Endothelial cell of umbilical vein (primary cell): ENCODE measurements at regions not wholly inside any gene's neighbourhood (a gene's known extent, or its start where the extent isn't known, plus 50 kb on each side); places are given as distances from the start of the nearest gene placed in this dataset.

ENCODE experiments used
- BruUV-seq: library from RNA; stranded (reverse); fragments of 400-500 nt; replicated peaks from 2 replicates; lab custom pipeline; 2021; lab: Mats Ljungman, UMichigan
- CTCF ChIA-PET: fragments of 300-600, 350-600 bp; sonication (Branson Sonifier 250); formaldehyde crosslinking; loops from one replicate; lab custom pipeline; 2021; ENCODE audit warnings: antibody characterized with exemption, inconsistent platforms; lab: Charles Lee
- POLR2A ChIA-PET: fragments of 300-600, 350-600 bp; sonication (Branson Sonifier 250); formaldehyde crosslinking; loops from one replicate; lab custom pipeline; 2021; ENCODE audit warnings: antibody characterized with exemption, inconsistent platforms; lab: Charles Lee
- DNase-seq: peaks from one replicate; pipeline ENCODE4 v3.0.0-alpha.2; 2011; ENCODE audit warnings: low read depth, low spot score
- FAIRE-seq: peaks from 2 replicates; lab custom pipeline; 2011; peaks lifted over from hg19 to GRCh38; lab: Jason Lieb, UNC
- H2AFZ ChIP-seq: 2 replicates; pipeline ENCODE4 v1.6.0; 2012; ENCODE audit warnings: low read depth, low read length, control low read depth, inconsistent platforms
- H3K27ac ChIP-seq: 2 replicates; pipeline ENCODE4 v1.5.1; 2011; ENCODE audit warnings: low read depth, mild to moderate bottlenecking, control low read depth, low read length, moderate library complexity; ENCODE audit not compliant: insufficient read depth
- H3K27me3 ChIP-seq, 2 experiments: 2 replicates each; pipeline versions ENCODE4 v1.6.0 to v1.6.1; 2011; ENCODE audit warnings: low read length in 2 of 2, mixed read lengths in 1 of 2; ENCODE audit not compliant: control insufficient read depth in 2 of 2, insufficient read depth in 2 of 2
- H3K36me3 ChIP-seq, 2 experiments: 2 replicates in 1 of 2; 3 replicates in 1 of 2; pipeline ENCODE4 v1.5.1; 2011; ENCODE audit warnings: low read length in 2 of 2, mild to moderate bottlenecking in 1 of 2, moderate library complexity in 1 of 2; ENCODE audit not compliant: control insufficient read depth in 2 of 2, insufficient read depth in 2 of 2; ENCODE audit errors: extremely low read depth in 1 of 2
- H3K4me1 ChIP-seq: 3 replicates; pipeline ENCODE4 v1.5.1; 2011; ENCODE audit warnings: mild to moderate bottlenecking, low read length; ENCODE audit not compliant: control insufficient read depth, insufficient read depth; ENCODE audit errors: extremely low read depth
- H3K4me2 ChIP-seq: 2 replicates; pipeline ENCODE4 v1.6.1; 2011; ENCODE audit warnings: low read length, control low read depth, mixed read lengths; ENCODE audit not compliant: insufficient read depth
- H3K4me3 ChIP-seq, 3 experiments: fragments of 200-600 bp in 1 of 3; sonication (generic), shearing (Covaris generic) in 1 of 3; replicated peaks in 1 of 3; 2 replicates each; pipeline ENCODE4 v1.5.1; 2011 to 2016; ENCODE audit warnings: control low read depth in 3 of 3, low read length in 3 of 3, mild to moderate bottlenecking in 2 of 3, inconsistent platforms in 1 of 3, low read depth in 1 of 3, moderate library complexity in 1 of 3; ENCODE audit not compliant: insufficient read depth in 1 of 3
- H3K79me2 ChIP-seq: 2 replicates; pipeline ENCODE4 v1.6.0; 2012; ENCODE audit warnings: low read length, inconsistent platforms; ENCODE audit not compliant: control insufficient read depth, insufficient read depth
- H3K9ac ChIP-seq: replicated peaks from 2 replicates; pipeline ENCODE3; 2011; ENCODE audit warnings: low read length, control low read depth; ENCODE audit not compliant: insufficient read depth; ENCODE audit errors: extremely low read depth
- H3K9me1 ChIP-seq: replicated peaks from 3 replicates; pipeline ENCODE4 v1.6.0; 2011; ENCODE audit warnings: mild to moderate bottlenecking, low read length; ENCODE audit not compliant: control insufficient read depth, insufficient read depth; ENCODE audit errors: extremely low read depth
- H3K9me3 ChIP-seq: replicated peaks from 2 replicates; pipeline ENCODE4 v1.5.1; 2012; ENCODE audit warnings: low read length, inconsistent platforms; ENCODE audit not compliant: control insufficient read depth, insufficient read depth
- H4K20me1 ChIP-seq: replicated peaks from 2 replicates; pipeline ENCODE3; 2011; ENCODE audit warnings: mild to moderate bottlenecking, low read length; ENCODE audit not compliant: control insufficient read depth, insufficient read depth; ENCODE audit errors: extremely low read depth
- EZH2 ChIP-seq: IDR thresholded peaks from 2 replicates; pipeline ENCODE4 v1.6.1; 2012; ENCODE audit warnings: borderline replicate concordance, low read depth, mild to moderate bottlenecking, moderate library complexity, low read length, inconsistent platforms; ENCODE audit not compliant: severe bottlenecking
- FOS ChIP-seq: IDR thresholded peaks from 2 replicates; pipeline ENCODE4 v1.6.1; 2011; ENCODE audit warnings: mild to moderate bottlenecking, low read length, moderate library complexity, borderline replicate concordance; ENCODE audit not compliant: insufficient read depth
- GATA2 ChIP-seq: IDR thresholded peaks from 2 replicates; pipeline ENCODE4 v1.7.0; 2011; ENCODE audit warnings: low read depth, mild to moderate bottlenecking, moderate library complexity, mixed read lengths, low read length; ENCODE audit not compliant: insufficient read length, insufficient read depth
- JUN ChIP-seq: IDR thresholded peaks from 2 replicates; pipeline ENCODE4 v1.6.1; 2011; ENCODE audit warnings: borderline replicate concordance, low read depth; ENCODE audit not compliant: insufficient read length, insufficient read depth
- MAX ChIP-seq: IDR thresholded peaks from 2 replicates; pipeline ENCODE4 v1.6.1; 2011; ENCODE audit not compliant: insufficient read depth, insufficient read length
- MYC ChIP-seq: IDR thresholded peaks from one replicate; pipeline ENCODE4 v1.6.1; 2011; ENCODE audit warnings: mild to moderate bottlenecking, low read depth, low read length
- POLR2A ChIP-seq: IDR thresholded peaks from 2 replicates; pipeline ENCODE4 v1.6.1; 2012; ENCODE audit warnings: low read depth, mild to moderate bottlenecking, control low read depth, low read length
- POLR2AphosphoS5 ChIP-seq: IDR thresholded peaks from 2 replicates; pipeline ENCODE4 v1.6.1; 2012; ENCODE audit warnings: low read depth, mild to moderate bottlenecking, control low read depth, low read length, moderate library complexity; ENCODE audit not compliant: insufficient read depth
- dilution Hi-C: fragments of 300-500 bp; cut with MboI; formaldehyde crosslinking; loops from one replicate; pipeline ENCODE4 v1.15.0; 2019; ENCODE audit warnings: low sequenced_read_pairs; ENCODE audit not compliant: extremely low pct_ligation_motif_present
- intact Hi-C: fragments of 100-400 bp; cut with micrococcal nuclease; formaldehyde crosslinking; loops from one replicate; pipeline ENCODE4 v1.10.0; 2022
- TF ChIP-seq, protein P1 (sequence below), 2 donors: IDR thresholded peaks; 1 replicate in 1 of 2; 2 replicates in 1 of 2; pipeline ENCODE4 v1.5.1; 2011; ENCODE audit warnings: low read length in 2 of 2, mild to moderate bottlenecking in 2 of 2, moderate library complexity in 2 of 2, control low read depth in 1 of 2, inconsistent platforms in 1 of 2, low read depth in 1 of 2; ENCODE audit not compliant: insufficient read depth in 1 of 2; ENCODE audit errors: extremely low read depth in 1 of 2

DNA sequence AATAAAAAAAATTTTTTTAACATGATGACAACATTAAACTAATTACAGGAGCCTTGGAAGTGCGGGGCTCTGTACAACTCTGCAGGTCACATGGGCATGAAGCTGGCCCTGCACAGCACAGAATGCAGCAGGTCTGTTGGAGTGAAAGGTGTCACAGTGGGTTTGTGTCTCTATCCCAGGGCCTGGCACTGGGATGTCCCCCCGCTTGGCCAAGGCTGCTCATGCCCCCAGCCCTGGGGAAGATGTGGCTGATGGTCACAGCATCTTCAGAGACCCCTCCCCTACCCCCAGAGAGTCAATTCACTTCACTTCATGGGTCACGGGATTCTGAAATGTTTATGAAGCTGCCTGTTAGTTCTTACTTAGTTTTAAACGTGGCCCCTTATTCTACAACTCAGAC lies 95.9 kb upstream of the TAF1B start:
- no peaks in the 10 kb centered on the region for H3K4me1 ChIP-seq
- no peaks in the 10 kb centered on the region for H4K20me1 ChIP-seq
- FAIRE-seq: no peak
- H3K4me3 ChIP-seq: no peak overlapping the region
- ChIA-PET POLR2A (no interaction called here), CTCF (interaction anchor here (1.3 to 5.9 kb wide), 3 partner anchors 12 to 24 kb away, joined by 3 to 29 read pairs (median 3); no protein-coding TSS in a partner anchor)
- peaks cover 4 to 5% of the 10 kb centered on the region in 2 experiments for H3K27me3 ChIP-seq
- TF ChIP-seq FOS: no peak
- TF ChIP-seq EZH2: no peak
- no peak for TF ChIP-seq GATA2
- no peak for TF ChIP-seq MYC
- TF ChIP-seq POLR2AphosphoS5: no peak
- no peak for TF ChIP-seq JUN
- TF ChIP-seq, protein P1, sequence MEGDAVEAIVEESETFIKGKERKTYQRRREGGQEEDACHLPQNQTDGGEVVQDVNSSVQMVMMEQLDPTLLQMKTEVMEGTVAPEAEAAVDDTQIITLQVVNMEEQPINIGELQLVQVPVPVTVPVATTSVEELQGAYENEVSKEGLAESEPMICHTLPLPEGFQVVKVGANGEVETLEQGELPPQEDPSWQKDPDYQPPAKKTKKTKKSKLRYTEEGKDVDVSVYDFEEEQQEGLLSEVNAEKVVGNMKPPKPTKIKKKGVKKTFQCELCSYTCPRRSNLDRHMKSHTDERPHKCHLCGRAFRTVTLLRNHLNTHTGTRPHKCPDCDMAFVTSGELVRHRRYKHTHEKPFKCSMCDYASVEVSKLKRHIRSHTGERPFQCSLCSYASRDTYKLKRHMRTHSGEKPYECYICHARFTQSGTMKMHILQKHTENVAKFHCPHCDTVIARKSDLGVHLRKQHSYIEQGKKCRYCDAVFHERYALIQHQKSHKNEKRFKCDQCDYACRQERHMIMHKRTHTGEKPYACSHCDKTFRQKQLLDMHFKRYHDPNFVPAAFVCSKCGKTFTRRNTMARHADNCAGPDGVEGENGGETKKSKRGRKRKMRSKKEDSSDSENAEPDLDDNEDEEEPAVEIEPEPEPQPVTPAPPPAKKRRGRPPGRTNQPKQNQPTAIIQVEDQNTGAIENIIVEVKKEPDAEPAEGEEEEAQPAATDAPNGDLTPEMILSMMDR (IDR thresholded peaks at IDR 0.05; ENCODE audit: extremely low read depth in 1 of 2, insufficient read depth in 1 of 2, low read depth in 1 of 2, low read length in 2 of 2): no peak
- no peak for TF ChIP-seq POLR2A
- no peak for TF ChIP-seq MAX
- intact Hi-C loops (no loop called here), dilution Hi-C loops (no loop called here)
- H3K36me3 ChIP-seq: no peaks in the 10 kb centered on the region
- H3K79me2 ChIP-seq: no peaks in the 10 kb centered on the region
- no peak for DNase-seq
- H3K9me3 ChIP-seq: no peaks in the 10 kb centered on the region
- no TSS peak for BruUV-seq
- no peaks in the 10 kb centered on the region for H3K9me1 ChIP-seq
- H2AFZ ChIP-seq: no peak overlapping the region
- no peak overlapping the region for H3K9ac ChIP-seq
- H3K27ac ChIP-seq: no peak overlapping the region
- no peak overlapping the region for H3K4me2 ChIP-seq
